Neural cell (in vitro differentiated cells): ENCODE measurements at regions not wholly inside any gene's neighbourhood (a gene's known extent, or its start where the extent isn't known, plus 50 kb on each side); places are given as distances from the start of the nearest gene placed in this dataset.

Experiments used
- CTCF ChIP-seq: fragments of 450-650 bp; IDR thresholded peaks from 2 replicates; pipeline ENCODE4 v1.5.1; 2014; ENCODE audit warnings: antibody characterized with exemption, mild to moderate bottlenecking, moderate library complexity; ENCODE audit not compliant: poor library complexity, severe bottlenecking
- EP300 ChIP-seq: fragments of 450-650 bp; conservative IDR thresholded peaks from 2 replicates; pipeline ENCODE4 v1.6.1; 2014; ENCODE audit warnings: antibody characterized with exemption, mild to moderate bottlenecking, moderate library complexity; ENCODE audit not compliant: poor library complexity, severe bottlenecking
- EZH2 ChIP-seq: fragments of 200-600, 300-800 bp; shearing (Covaris generic), sonication (generic); IDR thresholded peaks from 2 replicates; pipeline ENCODE4 v1.6.1; 2014; ENCODE audit warnings: antibody characterized with exemption, low read length, borderline replicate concordance, mild to moderate bottlenecking; ENCODE audit not compliant: insufficient read depth, poor library complexity, severe bottlenecking

DNA sequence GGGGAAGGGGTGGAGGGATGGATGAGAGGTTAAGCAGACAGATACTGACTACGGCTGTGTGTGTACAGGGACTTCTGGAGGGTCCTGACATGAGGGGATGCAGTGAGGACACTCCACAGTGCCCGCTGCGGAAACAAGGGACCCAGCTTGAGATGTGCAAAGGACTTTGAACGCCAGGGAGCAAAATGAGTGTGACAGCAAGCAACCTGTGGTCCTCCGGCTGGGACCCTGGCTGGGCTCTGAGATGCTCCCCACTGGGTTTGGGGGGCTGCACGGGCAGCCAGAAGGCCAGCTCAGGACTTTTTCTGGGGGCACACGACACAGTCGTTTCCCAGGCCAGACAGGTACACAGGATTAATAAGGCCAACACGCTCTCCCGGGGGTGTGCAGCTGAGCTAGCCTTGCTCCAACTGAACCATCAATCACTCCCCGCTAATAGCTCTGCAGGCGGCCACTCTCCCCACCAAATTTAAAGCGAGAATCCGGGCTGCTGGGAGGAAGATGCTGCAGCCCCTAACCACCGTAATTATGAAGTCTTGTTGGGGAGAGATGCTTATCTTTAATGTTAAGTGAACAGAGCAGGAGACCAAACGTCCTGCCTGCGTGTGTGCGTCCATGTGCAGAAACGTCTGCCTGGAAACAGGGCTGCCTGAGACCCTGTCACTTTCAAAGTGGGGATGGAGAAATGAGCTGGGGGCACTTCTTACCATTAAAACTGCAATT is 51.6 kb upstream of the DLK1 start:
- TF ChIP-seq EZH2 (no peak), CTCF (no peak), EP300 (peak; percentile 47)
